IPS-NIHi7 (cell line): ENCODE measurements at regions not wholly inside any gene's neighbourhood (a gene's known extent, or its start where the extent isn't known, plus 50 kb on each side); places are given as distances from the start of the nearest gene placed in this dataset.

Experiments
- DNase-seq: peaks from one replicate; pipeline ENCODE4 v3.0.0; 2012; ENCODE audit warnings: mixed read lengths; ENCODE audit errors: extremely low spot score

GRCh38 chr2:188720811-188721605, 253.2 kb upstream of the COL3A1 start:
- no peak for DNase-seq

- DNase-seq: no peak
These were observed 252.4 kb upstream of the COL3A1 start for GRCh38 chr2:188721784-188722183.

- no peak for DNase-seq
These were observed 248.3 kb upstream of the COL3A1 start for GRCh38 chr2:188725746-188726360.

GRCh38 chr2:188726626-188727247, 247.4 kb upstream of the COL3A1 start:
- no peak for DNase-seq

- no peak for DNase-seq
These were observed 246.3 kb upstream of the COL3A1 start for GRCh38 chr2:188727846-188728245.

- DNase-seq: peak; percentile 21
These were observed 239.5 kb upstream of the COL3A1 start for GRCh38 chr2:188734691-188735090.

- no peak for DNase-seq
These were observed 227.4 kb upstream of the COL3A1 start for GRCh38 chr2:188746727-188747126.

- DNase-seq: no peak
These were observed 222.4 kb upstream of the COL3A1 start for GRCh38 chr2:188751816-188752215.

GRCh38 chr2:188752311-188752710, 221.9 kb upstream of the COL3A1 start:
- no peak for DNase-seq

GRCh38 chr2:188762151-188762550, 212.0 kb upstream of the COL3A1 start:
- no peak for DNase-seq

GRCh38 chr2:188765522-188766470, 208.4 kb upstream of the COL3A1 start:
- DNase-seq: peak; percentile 26

GRCh38 chr2:188766471-188766856, 207.7 kb upstream of the COL3A1 start:
- DNase-seq: no peak

GRCh38 chr2:188767176-188767575, 207.0 kb upstream of the COL3A1 start:
- DNase-seq: no peak

- no peak for DNase-seq
These were observed 203.9 kb upstream of the COL3A1 start for GRCh38 chr2:188770296-188770695.

- DNase-seq: no peak
These were observed 201.1 kb upstream of the COL3A1 start for GRCh38 chr2:188773075-188773474.

GRCh38 chr2:188776634-188777033, 197.5 kb upstream of the COL3A1 start:
- DNase-seq: no peak

- DNase-seq: no peak
These were observed 189.9 kb upstream of the COL3A1 start for GRCh38 chr2:188784269-188784762.

- DNase-seq: no peak
These were observed 189.1 kb upstream of the COL3A1 start for GRCh38 chr2:188785061-188785460.

- DNase-seq: no peak
These were observed 188.7 kb upstream of the COL3A1 start for GRCh38 chr2:188785490-188785889.

GRCh38 chr2:188786368-188786841, 187.8 kb upstream of the COL3A1 start:
- DNase-seq: no peak

- no peak for DNase-seq
These were observed 187.0 kb upstream of the COL3A1 start for GRCh38 chr2:188787021-188787657.
